ENCODE measurements at regions not wholly inside any gene's neighbourhood (a gene's known extent, or its start where the extent isn't known, plus 50 kb on each side); places are given as distances from the start of the nearest gene placed in this dataset.
A peak's percentile ranks its signal among the peaks of the same experiment; 100 is the strongest.

- peaks cover 5% of the 10 kb centered on the region for H3K36me3 Mint-ChIP-seq
- peak overlapping the region; percentile 39 to 59 for H3K27ac Mint-ChIP-seq
- Histone ChIP-seq H3K9me3 (no peaks in the 10 kb centered on the region), H3K4me3 (ENCODE audit: control insufficient read depth in 1 of 2, extremely low read depth in 1 of 2, low read length in 1 of 2) (no peak overlapping the region), H3K36me3 (ENCODE audit: control insufficient read depth in 2 of 2, extremely low read depth in 1 of 2, insufficient read depth in 1 of 2, low read length in 1 of 2) (no peaks in the 10 kb centered on the region), H3K4me1 (ENCODE audit: control insufficient read depth in 1 of 2, extremely low read depth in 1 of 2, insufficient read depth in 2 of 2, low read length in 2 of 2) (peaks cover 29 to 36% of the 10 kb centered on the region in 2 experiments), H3K27me3 (replicated peaks in 1 of 2; ENCODE audit: control insufficient read depth in 2 of 2, extremely low read depth in 1 of 2, insufficient read depth in 2 of 2, low read length in 1 of 2) (peaks cover 0 to 12% of the 10 kb centered on the region in 2 experiments), H3K27ac (ENCODE audit: low read length) (no peak overlapping the region)
- ATAC-seq (replicated peaks in 1 of 4) (no peak), DNase-seq (no peak)
- H3K4me3 Mint-ChIP-seq = peak overlapping the region; percentile 54 to 94 (median 67)
- peaks cover 0 to 13% of the 10 kb centered on the region in 2 donors for H3K27me3 Mint-ChIP-seq
- no CpG with 5 or more reads among the region's 3 CpGs for WGBS (ENCODE audit: insufficient coverage)
- POLR2A ChIA-PET = interaction anchor here (0.6 to 4.8 kb wide), 5 partner anchors 20 to 123 kb away, joined by 3 to 23 read pairs (median 3); no protein-coding TSS in a partner anchor
- CTCF ChIA-PET = interaction anchor here (0.8 to 8.2 kb wide), 4 partner anchors 48 to 174 kb away, joined by 4 to 68 read pairs (median 31); partner anchors contain the start of gene TRIM13 (in 1 of the 2)
- peaks cover 36 to 59% (median 51%) of the 10 kb centered on the region in 3 donors for H3K4me1 Mint-ChIP-seq
- H3K9me3 Mint-ChIP-seq = no peaks in the 10 kb centered on the region
Measured at GRCh38 chr13:50078231-50078894, 63.1 kb downstream of the KCNRG start.

GRCh38 chr13:50078895-50079654 lies 63.8 kb downstream of the KCNRG start:
- H3K36me3 Mint-ChIP-seq = peaks cover 5% of the 10 kb centered on the region
- WGBS (ENCODE audit: insufficient coverage) = no CpG with 5 or more reads among the region's 10 CpGs
- H3K4me3 Mint-ChIP-seq = peak overlapping the region; percentile 94 to 99 (median 96)
- CTCF ChIA-PET = interaction anchor here (0.8 to 8.2 kb wide), 3 partner anchors 47 to 173 kb away, joined by 5 to 68 read pairs (median 57); partner anchors contain the start of gene TRIM13 (in 1 of the 2)
- ATAC-seq (replicated peaks in 1 of 4) (no peak), DNase-seq (no peak)
- POLR2A ChIA-PET = interaction anchor here (0.6 to 4.8 kb wide), 7 partner anchors 20 to 122 kb away, joined by 3 to 23 read pairs (median 3); partner anchors contain the start of gene TRIM13 (in 1 of the 2)
- Histone ChIP-seq H3K4me3 (ENCODE audit: control insufficient read depth in 1 of 2, extremely low read depth in 1 of 2, low read length in 1 of 2) (peak overlapping the region in 1 of 2 donors; percentile 87), H3K27me3 (replicated peaks in 1 of 2; ENCODE audit: control insufficient read depth in 2 of 2, extremely low read depth in 1 of 2, insufficient read depth in 2 of 2, low read length in 1 of 2) (peaks cover 0 to 12% of the 10 kb centered on the region in 2 experiments), H3K4me1 (ENCODE audit: control insufficient read depth in 1 of 2, extremely low read depth in 1 of 2, insufficient read depth in 2 of 2, low read length in 2 of 2) (peaks cover 35 to 39% of the 10 kb centered on the region in 2 experiments), H3K27ac (ENCODE audit: low read length) (no peak overlapping the region), H3K9me3 (no peaks in the 10 kb centered on the region), H3K36me3 (ENCODE audit: control insufficient read depth in 2 of 2, extremely low read depth in 1 of 2, insufficient read depth in 1 of 2, low read length in 1 of 2) (no peaks in the 10 kb centered on the region)
- no peaks in the 10 kb centered on the region for H3K9me3 Mint-ChIP-seq
- peaks cover 43 to 60% (median 54%) of the 10 kb centered on the region in 3 donors for H3K4me1 Mint-ChIP-seq
- peak overlapping the region; percentile 39 to 59 for H3K27ac Mint-ChIP-seq
- H3K27me3 Mint-ChIP-seq = peaks cover 0 to 13% of the 10 kb centered on the region in 2 donors

GRCh38 chr13:50079655-50080202 lies 64.5 kb downstream of the KCNRG start:
- no peaks in the 10 kb centered on the region for H3K9me3 Mint-ChIP-seq
- peak overlapping the region; percentile 87 to 96 for H3K4me3 ChIP-seq (ENCODE audit: control insufficient read depth in 1 of 2, extremely low read depth in 1 of 2, low read length in 1 of 2)
- peaks cover 43 to 64% (median 56%) of the 10 kb centered on the region in 3 donors for H3K4me1 Mint-ChIP-seq
- POLR2A ChIA-PET = interaction anchor here (0.6 to 4.8 kb wide), 9 partner anchors 10 to 83 kb away, joined by 3 to 23 read pairs (median 7); partner anchors contain the start of gene TRIM13 (in 1 of the 2)
- peak overlapping the region; percentile 85 for H3K27ac ChIP-seq (ENCODE audit: low read length)
- H3K27ac Mint-ChIP-seq = peak overlapping the region in 1 of 2 donors; percentile 90
- H3K27me3 ChIP-seq (replicated peaks in 1 of 2; ENCODE audit: control insufficient read depth in 2 of 2, extremely low read depth in 1 of 2, insufficient read depth in 2 of 2, low read length in 1 of 2) = peaks cover 0 to 12% of the 10 kb centered on the region in 2 experiments
- ATAC-seq (replicated peaks in 1 of 4) (no peak), DNase-seq (no peak)
- no peaks in the 10 kb centered on the region for H3K9me3 ChIP-seq
- peak overlapping the region; percentile 94 to 99 (median 96) for H3K4me3 Mint-ChIP-seq
- WGBS (ENCODE audit: insufficient coverage) = no CpG with 5 or more reads among the region's 12 CpGs
- H3K36me3 Mint-ChIP-seq = peaks cover 5% of the 10 kb centered on the region
- H3K27me3 Mint-ChIP-seq = peaks cover 0 to 13% of the 10 kb centered on the region in 2 donors
- no peaks in the 10 kb centered on the region for H3K36me3 ChIP-seq (ENCODE audit: control insufficient read depth in 2 of 2, extremely low read depth in 1 of 2, insufficient read depth in 1 of 2, low read length in 1 of 2)
- peaks cover 37 to 43% of the 10 kb centered on the region in 2 experiments for H3K4me1 ChIP-seq (ENCODE audit: control insufficient read depth in 1 of 2, extremely low read depth in 1 of 2, insufficient read depth in 2 of 2, low read length in 2 of 2)
- CTCF ChIA-PET = interaction anchor here in 1 of 2 donors (1.9 to 8.2 kb wide), 3 partner anchors 46 to 832 kb away, joined by 12 to 68 read pairs (median 57); partner anchors contain the start of gene TRIM13

GRCh38 chr13:50080203-50080910 lies 65.1 kb downstream of the KCNRG start:
- H3K27me3 Mint-ChIP-seq = peaks cover 0 to 13% of the 10 kb centered on the region in 2 donors
- H3K27ac ChIP-seq (ENCODE audit: low read length) = peak overlapping the region; percentile 85
- ATAC-seq (replicated peaks in 1 of 4) (peak in 1 of 4 experiments; percentile 25), DNase-seq (peak in 28 of 35 experiments; percentile 6 to 78 (median 24))
- 0% methylated on average over 6 of the region's 29 CpGs for WGBS (ENCODE audit: insufficient coverage)
- peak overlapping the region; percentile 86 to 90 for H3K27ac Mint-ChIP-seq
- CTCF ChIA-PET = interaction anchor here (0.6 to 8.2 kb wide), 8 partner anchors 10 to 831 kb away, joined by 3 to 68 read pairs (median 10); partner anchors contain the start of gene TRIM13 (in 1 of the 2)
- POLR2A ChIA-PET = interaction anchor here (0.5 to 4.8 kb wide), 11 partner anchors 11 to 831 kb away, joined by 3 to 23 read pairs (median 3); partner anchors contain the start of gene TRIM13 (in 1 of the 2)
- peak overlapping the region; percentile 87 to 96 for H3K4me3 ChIP-seq (ENCODE audit: control insufficient read depth in 1 of 2, extremely low read depth in 1 of 2, low read length in 1 of 2)
- peaks cover 43 to 68% (median 63%) of the 10 kb centered on the region in 3 donors for H3K4me1 Mint-ChIP-seq
- H3K9me3 ChIP-seq = no peaks in the 10 kb centered on the region
- H3K27me3 ChIP-seq (replicated peaks in 1 of 2; ENCODE audit: control insufficient read depth in 2 of 2, extremely low read depth in 1 of 2, insufficient read depth in 2 of 2, low read length in 1 of 2) = peaks cover 0 to 12% of the 10 kb centered on the region in 2 experiments
- H3K4me3 Mint-ChIP-seq = peak overlapping the region; percentile 94 to 99 (median 96)
- H3K4me1 ChIP-seq (ENCODE audit: control insufficient read depth in 1 of 2, extremely low read depth in 1 of 2, insufficient read depth in 2 of 2, low read length in 2 of 2) = peaks cover 37 to 44% of the 10 kb centered on the region in 2 experiments
- H3K36me3 Mint-ChIP-seq = peaks cover 5% of the 10 kb centered on the region
- no peaks in the 10 kb centered on the region for H3K9me3 Mint-ChIP-seq
- H3K36me3 ChIP-seq (ENCODE audit: control insufficient read depth in 2 of 2, extremely low read depth in 1 of 2, insufficient read depth in 1 of 2, low read length in 1 of 2) = no peaks in the 10 kb centered on the region

GRCh38 chr13:50080911-50081678 lies 65.9 kb downstream of the KCNRG start:
- DNase-seq (peak in 31 of 35 experiments; percentile 12 to 48 (median 30)), ATAC-seq (replicated peaks in 1 of 4) (peak; percentile 4 to 17 (median 10))
- no peaks in the 10 kb centered on the region for H3K9me3 ChIP-seq
- Mint-ChIP-seq H3K4me1 (peaks cover 43 to 64% (median 59%) of the 10 kb centered on the region in 3 donors), H3K36me3 (no peaks in the 10 kb centered on the region), H3K27ac (peak overlapping the region; percentile 95 to 96), H3K9me3 (no peaks in the 10 kb centered on the region), H3K4me3 (peak overlapping the region; percentile 94 to 99 (median 96)), H3K27me3 (peaks cover 0 to 9% of the 10 kb centered on the region in 2 donors)
- H3K27me3 ChIP-seq (replicated peaks in 1 of 2; ENCODE audit: control insufficient read depth in 2 of 2, extremely low read depth in 1 of 2, insufficient read depth in 2 of 2, low read length in 1 of 2) = peaks cover 0 to 10% of the 10 kb centered on the region in 2 experiments
- WGBS (ENCODE audit: insufficient coverage) = under 1% methylated on average over 59 of the region's 67 CpGs
- H3K36me3 ChIP-seq (ENCODE audit: control insufficient read depth in 2 of 2, extremely low read depth in 1 of 2, insufficient read depth in 1 of 2, low read length in 1 of 2) = no peaks in the 10 kb centered on the region
- H3K27ac ChIP-seq (ENCODE audit: low read length) = peak overlapping the region; percentile 85
- ChIA-PET CTCF (interaction anchor here (0.6 to 8.2 kb wide), 10 partner anchors 11 to 831 kb away, joined by 3 to 68 read pairs (median 7); partner anchors contain the start of gene TRIM13 (in 1 of the 2)), POLR2A (interaction anchor here (0.5 to 4.8 kb wide), 10 partner anchors 12 to 830 kb away, joined by 3 to 23 read pairs (median 6); partner anchors contain the start of gene TRIM13 (in 1 of the 2))
- peak overlapping the region; percentile 87 to 96 for H3K4me3 ChIP-seq (ENCODE audit: control insufficient read depth in 1 of 2, extremely low read depth in 1 of 2, low read length in 1 of 2)
- H3K4me1 ChIP-seq (ENCODE audit: control insufficient read depth in 1 of 2, extremely low read depth in 1 of 2, insufficient read depth in 2 of 2, low read length in 2 of 2) = peaks cover 37% of the 10 kb centered on the region in 2 experiments

All from T-cell (primary cell).